SK-N-SH (cell line): ENCODE measurements at regions not wholly inside any gene's neighbourhood (a gene's known extent, or its start where the extent isn't known, plus 50 kb on each side); places are given as distances from the start of the nearest gene placed in this dataset.

ENCODE experiments used
- CTCF ChIA-PET: fragments of 300-600, 350-600 bp; formaldehyde crosslinking; extraction: SDS; loops from one replicate; lab custom pipeline; 2021; lab: Yijun Ruan, JAX
- POLR2A ChIA-PET: fragments of 350-600 bp; sonication (Branson Sonifier 250); formaldehyde crosslinking; extraction: SDS; loops from one replicate; lab custom pipeline; 2020; ENCODE audit warnings: antibody characterized with exemption, inconsistent platforms; lab: Yijun Ruan, JAX
- DNase-seq: peaks from one replicate; pipeline ENCODE4 v3.0.0; 2012
- H2AFZ ChIP-seq: fragments of 200-600 bp; sonication (generic); 2 replicates; pipeline ENCODE4 v1.8.1; 2016; ENCODE audit warnings: antibody characterized with exemption, mild to moderate bottlenecking, low read depth
- H3F3A ChIP-seq: fragments of 200-600 bp; sonication (generic); replicated peaks from 2 replicates; pipeline ENCODE3; 2016; ENCODE audit warnings: antibody characterized with exemption, mild to moderate bottlenecking; ENCODE audit not compliant: insufficient read depth
- H3K27ac ChIP-seq, 2 experiments: fragments of 200-500 bp in 1 of 2; fragments of 200-600 bp in 1 of 2; sonication (Bioruptor generic) in 1 of 2; sonication (generic), shearing (Covaris generic) in 1 of 2; 2 replicates each; pipeline versions ENCODE4 v1.5.1 to v1.6.1; 2014 to 2016; ENCODE audit warnings: low read depth in 2 of 2, inconsistent platforms in 1 of 2, low read length in 1 of 2, mild to moderate bottlenecking in 1 of 2, mixed read lengths in 1 of 2
- H3K27me3 ChIP-seq: fragments of 200-600 bp; sonication (generic), shearing (Covaris generic); 2 replicates; pipeline ENCODE4 v1.6.1; 2016; ENCODE audit warnings: mixed run types; ENCODE audit not compliant: insufficient read depth
- H3K36me3 ChIP-seq, 2 experiments: fragments of 200-500 bp in 1 of 2; fragments of 200-600 bp in 1 of 2; sonication (Bioruptor generic) in 1 of 2; sonication (generic) in 1 of 2; replicated peaks in 1 of 2; 2 replicates each; pipeline versions ENCODE3 to v1.5.1; 2014 to 2016; ENCODE audit warnings: low read length in 1 of 2, mild to moderate bottlenecking in 1 of 2; ENCODE audit not compliant: insufficient read depth in 2 of 2, control insufficient read depth in 1 of 2
- H3K4me1 ChIP-seq, 2 experiments: fragments of 200-500 bp in 1 of 2; fragments of 200-600 bp in 1 of 2; sonication (Bioruptor generic) in 1 of 2; sonication (generic), shearing (Covaris generic) in 1 of 2; 2 replicates each; pipeline versions ENCODE4 v1.5.1 to v1.6.1; 2014 to 2016; ENCODE audit warnings: low read depth in 1 of 2, low read length in 1 of 2, mixed run types in 1 of 2; ENCODE audit not compliant: insufficient read depth in 2 of 2, control insufficient read depth in 1 of 2
- H3K4me2 ChIP-seq: fragments of 200-600 bp; sonication (generic), shearing (Covaris generic); 2 replicates; pipeline ENCODE4 v1.6.1; 2017; ENCODE audit warnings: mixed run types
- H3K4me3 ChIP-seq, 2 experiments: fragments of 200-500 bp in 1 of 2; fragments of 200-600 bp in 1 of 2; sonication (Bioruptor generic) in 1 of 2; sonication (generic), shearing (Covaris generic) in 1 of 2; 2 replicates each; pipeline versions ENCODE4 v1.5.1 to v1.8.1; 2014 to 2016; ENCODE audit warnings: low read depth in 2 of 2, inconsistent platforms in 1 of 2, low read length in 1 of 2, mild to moderate bottlenecking in 1 of 2, mixed read lengths in 1 of 2, moderate library complexity in 1 of 2
- H3K79me2 ChIP-seq: fragments of 200-600 bp; sonication (generic); 2 replicates; pipeline ENCODE4 v1.8.1; 2017; ENCODE audit warnings: mild to moderate bottlenecking; ENCODE audit not compliant: insufficient read depth
- H3K9ac ChIP-seq: fragments of 200-600 bp; sonication (generic); 2 replicates; pipeline ENCODE4 v1.6.1; 2017; ENCODE audit warnings: mixed run types
- H3K9me2 ChIP-seq: fragments of 200-600 bp; sonication (generic); 2 replicates; pipeline ENCODE4 v1.6.1; 2017; ENCODE audit warnings: mixed run types
- H3K9me3 ChIP-seq: fragments of 200-600 bp; sonication (generic); 2 replicates; pipeline ENCODE4 v1.6.1; 2017; ENCODE audit warnings: mixed run types, mild to moderate bottlenecking, moderate library complexity
- H4K20me1 ChIP-seq: fragments of 200-600 bp; sonication (generic); 2 replicates; pipeline ENCODE4 v1.6.1; 2017; ENCODE audit warnings: mild to moderate bottlenecking, mixed run types; ENCODE audit not compliant: insufficient read depth
- CHD2 ChIP-seq: fragments of 150-350 bp; IDR thresholded peaks from 2 replicates; pipeline ENCODE4 v1.6.1; 2018; ENCODE audit warnings: low read length; ENCODE audit not compliant: partially characterized antibody
- ELF1 ChIP-seq: IDR thresholded peaks from 2 replicates; pipeline ENCODE4 v1.4.0; 2012
- EP300 ChIP-seq, 2 experiments: IDR thresholded peaks; 2 replicates each; pipeline versions ENCODE4 v1.4.0 to v1.6.1; 2012; ENCODE audit warnings: borderline replicate concordance in 1 of 2, low read depth in 1 of 2, low read length in 1 of 2
- EZH2phosphoT487 ChIP-seq: fragments of 200-600 bp; sonication (generic); IDR thresholded peaks from 2 replicates; pipeline ENCODE4 v1.6.1; 2017; ENCODE audit warnings: low read depth, mixed run types, mild to moderate bottlenecking, antibody characterized with exemption, moderate library complexity, borderline replicate concordance
- FOXJ3 ChIP-seq: sonication (generic); formaldehyde crosslinking; IDR thresholded peaks from 2 replicates; pipeline ENCODE4 v1.5.1; 2020; ENCODE audit warnings: mild to moderate bottlenecking, missing genetic modification reagents
- FOXM1 ChIP-seq: IDR thresholded peaks from 2 replicates; pipeline ENCODE4 v1.4.0; 2012; ENCODE audit warnings: low read depth, mild to moderate bottlenecking
- GABPA ChIP-seq: IDR thresholded peaks from 2 replicates; pipeline ENCODE4 v1.4.0; 2012; ENCODE audit warnings: low read depth, mild to moderate bottlenecking
- GATA2 ChIP-seq: sonication (generic); formaldehyde crosslinking; IDR thresholded peaks from 2 replicates; pipeline ENCODE4 v1.5.0; 2020; ENCODE audit warnings: mild to moderate bottlenecking, missing genetic modification reagents
- IRF3 ChIP-seq: fragments of 150-350 bp; IDR thresholded peaks from 2 replicates; pipeline ENCODE4 v1.6.1; 2016; ENCODE audit warnings: mild to moderate bottlenecking, low read depth, low read length
- JUND ChIP-seq: IDR thresholded peaks from 2 replicates; pipeline ENCODE4 v1.4.0; 2012
- MAX ChIP-seq: IDR thresholded peaks from 2 replicates; pipeline ENCODE4 v1.4.0; 2012; ENCODE audit warnings: low read depth
- MEF2A ChIP-seq: IDR thresholded peaks from 2 replicates; pipeline ENCODE4 v1.4.0; 2012; ENCODE audit warnings: low read depth, borderline replicate concordance
- NFIC ChIP-seq: IDR thresholded peaks from 2 replicates; pipeline ENCODE4 v1.4.0; 2012; ENCODE audit warnings: borderline replicate concordance
- POLR2AphosphoS5 ChIP-seq: IDR thresholded peaks from 2 replicates; pipeline ENCODE4 v1.6.1; 2012; ENCODE audit warnings: low read depth, low read length
- RAD21 ChIP-seq: IDR thresholded peaks from 2 replicates; pipeline ENCODE4 v1.6.1; 2012; ENCODE audit warnings: mild to moderate bottlenecking, low read length
- RFX5 ChIP-seq: IDR thresholded peaks from 2 replicates; pipeline ENCODE4 v1.6.1; 2012; ENCODE audit warnings: mild to moderate bottlenecking, improper control_type of control experiment, low read length
- RXRA ChIP-seq: IDR thresholded peaks from 2 replicates; pipeline ENCODE4 v1.4.0; 2012; ENCODE audit warnings: low read depth, mild to moderate bottlenecking, borderline replicate concordance
- SMC3 ChIP-seq: IDR thresholded peaks from 2 replicates; pipeline ENCODE4 v1.6.1; 2012; ENCODE audit warnings: low read depth, low read length, improper control_type of control experiment
- TEAD4 ChIP-seq: IDR thresholded peaks from 2 replicates; pipeline ENCODE4 v1.4.0; 2012; ENCODE audit warnings: mild to moderate bottlenecking, borderline replicate concordance; ENCODE audit not compliant: insufficient read depth
- YY1 ChIP-seq: IDR thresholded peaks from 2 replicates; pipeline ENCODE4 v1.4.0; 2012; ENCODE audit warnings: low read depth, mild to moderate bottlenecking
- WGBS: methylation state at CpG from one replicate; pipeline ENCODE4 v1.1.6; 2017; ENCODE audit warnings: low lambda C conversion rate; 5-methylcytosine and 5-hydroxymethylcytosine counted together
- TF ChIP-seq, protein P1 (sequence below): IDR thresholded peaks from 2 replicates; pipeline ENCODE4; 2012
- TF ChIP-seq, protein P2 (sequence below): fragments of 200-600 bp; sonication (generic); IDR thresholded peaks from 2 replicates; pipeline ENCODE4 v1.6.1; 2017; ENCODE audit warnings: antibody characterized with exemption, mild to moderate bottlenecking, moderate library complexity
- TF ChIP-seq, protein P3 (sequence below): IDR thresholded peaks from 2 replicates; pipeline ENCODE4 v1.6.1; 2012; ENCODE audit warnings: mild to moderate bottlenecking, low read depth, low read length, moderate library complexity

DNA sequence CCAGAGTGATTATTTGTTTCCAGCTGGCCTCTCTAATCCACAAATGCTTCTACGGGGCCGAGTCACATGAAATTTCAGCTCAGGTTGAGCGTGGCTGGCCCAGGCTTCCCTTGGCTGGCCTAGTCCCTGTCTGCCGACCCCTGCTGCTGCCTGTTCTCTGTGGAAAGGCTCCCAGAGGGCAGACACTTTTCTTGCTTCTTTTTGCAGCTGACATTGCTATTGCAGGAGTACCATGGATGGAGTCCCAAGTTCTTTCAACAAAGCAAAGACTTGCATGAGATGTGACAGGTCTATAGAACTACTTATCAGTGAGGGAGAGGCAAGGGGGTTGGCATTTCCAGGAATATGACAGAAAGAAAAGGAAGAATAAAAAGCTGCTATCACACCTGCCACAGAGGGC lies 287.4 kb upstream of the ARRDC3 start:
- no peak for TF ChIP-seq SMC3
- no peak for TF ChIP-seq RXRA
- no peak for TF ChIP-seq POLR2AphosphoS5
- no peak for TF ChIP-seq JUND
- no peak for TF ChIP-seq FOXM1
- TF ChIP-seq RFX5: no peak
- TF ChIP-seq TEAD4: no peak
- TF ChIP-seq, protein P1, sequence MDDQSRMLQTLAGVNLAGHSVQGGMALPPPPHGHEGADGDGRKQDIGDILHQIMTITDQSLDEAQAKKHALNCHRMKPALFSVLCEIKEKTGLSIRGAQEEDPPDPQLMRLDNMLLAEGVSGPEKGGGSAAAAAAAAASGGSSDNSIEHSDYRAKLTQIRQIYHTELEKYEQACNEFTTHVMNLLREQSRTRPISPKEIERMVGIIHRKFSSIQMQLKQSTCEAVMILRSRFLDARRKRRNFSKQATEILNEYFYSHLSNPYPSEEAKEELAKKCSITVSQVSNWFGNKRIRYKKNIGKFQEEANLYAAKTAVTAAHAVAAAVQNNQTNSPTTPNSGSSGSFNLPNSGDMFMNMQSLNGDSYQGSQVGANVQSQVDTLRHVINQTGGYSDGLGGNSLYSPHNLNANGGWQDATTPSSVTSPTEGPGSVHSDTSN: no peak
- TF ChIP-seq EP300 (IDR thresholded peaks at IDR 0.05; ENCODE audit: borderline replicate concordance in 1 of 2, low read depth in 1 of 2, low read length in 1 of 2): no peak
- TF ChIP-seq EZH2phosphoT487: no peak
- TF ChIP-seq GABPA: no peak
- TF ChIP-seq RAD21: no peak
- no peak for TF ChIP-seq FOXJ3
- no peak for TF ChIP-seq IRF3
- TF ChIP-seq ELF1: no peak
- no peak for TF ChIP-seq YY1
- TF ChIP-seq CHD2: no peak
- no peak for TF ChIP-seq MEF2A
- no peak for TF ChIP-seq NFIC
- peaks cover 4% of the 10 kb centered on the region for H3F3A ChIP-seq
- no peaks in the 10 kb centered on the region for H3K79me2 ChIP-seq
- H3K9me3 ChIP-seq: no peaks in the 10 kb centered on the region
- H2AFZ ChIP-seq: no peak overlapping the region
- no peaks in the 10 kb centered on the region for H3K36me3 ChIP-seq
- H3K4me1 ChIP-seq: no peaks in the 10 kb centered on the region
- H4K20me1 ChIP-seq: no peaks in the 10 kb centered on the region
- ChIA-PET CTCF (no interaction called here), POLR2A (no interaction called here)
- H3K27ac ChIP-seq: no peak overlapping the region
- H3K27me3 ChIP-seq: no peaks in the 10 kb centered on the region
- 85% methylated on average over 4 of the region's 4 CpGs for WGBS
- no peak overlapping the region for H3K4me2 ChIP-seq
- H3K4me3 ChIP-seq: no peak overlapping the region
- no peak for DNase-seq
- no peak overlapping the region for H3K9ac ChIP-seq
- H3K9me2 ChIP-seq: no peaks in the 10 kb centered on the region

GRCh38 chr5:91670122-91670521 lies 287.0 kb upstream of the ARRDC3 start:
- no peak overlapping the region for H3K27ac ChIP-seq
- no peaks in the 10 kb centered on the region for H3K4me1 ChIP-seq
- H3K9me3 ChIP-seq: no peaks in the 10 kb centered on the region
- no peak overlapping the region for H3K4me3 ChIP-seq
- whole genome bisulfite sequencing: 84% methylated on average over 2 of the region's 2 CpGs
- no peak for DNase-seq
- H3K9ac ChIP-seq: no peak overlapping the region
- H3K36me3 ChIP-seq: no peaks in the 10 kb centered on the region
- H3K79me2 ChIP-seq: no peaks in the 10 kb centered on the region
- no peaks in the 10 kb centered on the region for H4K20me1 ChIP-seq
- H3K4me2 ChIP-seq: no peak overlapping the region
- CTCF ChIA-PET: no interaction called here
- H3F3A ChIP-seq: no peaks in the 10 kb centered on the region
- no peaks in the 10 kb centered on the region for H3K27me3 ChIP-seq
- POLR2A ChIA-PET: no interaction called here
- no peak overlapping the region for H2AFZ ChIP-seq
- no peaks in the 10 kb centered on the region for H3K9me2 ChIP-seq
- TF ChIP-seq GATA2 (CRISPR knock-in tag): no peak
- TF ChIP-seq NFIC: no peak
- TF ChIP-seq, protein P2, sequence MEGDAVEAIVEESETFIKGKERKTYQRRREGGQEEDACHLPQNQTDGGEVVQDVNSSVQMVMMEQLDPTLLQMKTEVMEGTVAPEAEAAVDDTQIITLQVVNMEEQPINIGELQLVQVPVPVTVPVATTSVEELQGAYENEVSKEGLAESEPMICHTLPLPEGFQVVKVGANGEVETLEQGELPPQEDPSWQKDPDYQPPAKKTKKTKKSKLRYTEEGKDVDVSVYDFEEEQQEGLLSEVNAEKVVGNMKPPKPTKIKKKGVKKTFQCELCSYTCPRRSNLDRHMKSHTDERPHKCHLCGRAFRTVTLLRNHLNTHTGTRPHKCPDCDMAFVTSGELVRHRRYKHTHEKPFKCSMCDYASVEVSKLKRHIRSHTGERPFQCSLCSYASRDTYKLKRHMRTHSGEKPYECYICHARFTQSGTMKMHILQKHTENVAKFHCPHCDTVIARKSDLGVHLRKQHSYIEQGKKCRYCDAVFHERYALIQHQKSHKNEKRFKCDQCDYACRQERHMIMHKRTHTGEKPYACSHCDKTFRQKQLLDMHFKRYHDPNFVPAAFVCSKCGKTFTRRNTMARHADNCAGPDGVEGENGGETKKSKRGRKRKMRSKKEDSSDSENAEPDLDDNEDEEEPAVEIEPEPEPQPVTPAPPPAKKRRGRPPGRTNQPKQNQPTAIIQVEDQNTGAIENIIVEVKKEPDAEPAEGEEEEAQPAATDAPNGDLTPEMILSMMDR: no peak
- TF ChIP-seq RXRA: no peak
- no peak for TF ChIP-seq EZH2phosphoT487
- TF ChIP-seq CHD2: no peak
- no peak for TF ChIP-seq GABPA
- no peak for TF ChIP-seq ELF1
- TF ChIP-seq, protein P3, sequence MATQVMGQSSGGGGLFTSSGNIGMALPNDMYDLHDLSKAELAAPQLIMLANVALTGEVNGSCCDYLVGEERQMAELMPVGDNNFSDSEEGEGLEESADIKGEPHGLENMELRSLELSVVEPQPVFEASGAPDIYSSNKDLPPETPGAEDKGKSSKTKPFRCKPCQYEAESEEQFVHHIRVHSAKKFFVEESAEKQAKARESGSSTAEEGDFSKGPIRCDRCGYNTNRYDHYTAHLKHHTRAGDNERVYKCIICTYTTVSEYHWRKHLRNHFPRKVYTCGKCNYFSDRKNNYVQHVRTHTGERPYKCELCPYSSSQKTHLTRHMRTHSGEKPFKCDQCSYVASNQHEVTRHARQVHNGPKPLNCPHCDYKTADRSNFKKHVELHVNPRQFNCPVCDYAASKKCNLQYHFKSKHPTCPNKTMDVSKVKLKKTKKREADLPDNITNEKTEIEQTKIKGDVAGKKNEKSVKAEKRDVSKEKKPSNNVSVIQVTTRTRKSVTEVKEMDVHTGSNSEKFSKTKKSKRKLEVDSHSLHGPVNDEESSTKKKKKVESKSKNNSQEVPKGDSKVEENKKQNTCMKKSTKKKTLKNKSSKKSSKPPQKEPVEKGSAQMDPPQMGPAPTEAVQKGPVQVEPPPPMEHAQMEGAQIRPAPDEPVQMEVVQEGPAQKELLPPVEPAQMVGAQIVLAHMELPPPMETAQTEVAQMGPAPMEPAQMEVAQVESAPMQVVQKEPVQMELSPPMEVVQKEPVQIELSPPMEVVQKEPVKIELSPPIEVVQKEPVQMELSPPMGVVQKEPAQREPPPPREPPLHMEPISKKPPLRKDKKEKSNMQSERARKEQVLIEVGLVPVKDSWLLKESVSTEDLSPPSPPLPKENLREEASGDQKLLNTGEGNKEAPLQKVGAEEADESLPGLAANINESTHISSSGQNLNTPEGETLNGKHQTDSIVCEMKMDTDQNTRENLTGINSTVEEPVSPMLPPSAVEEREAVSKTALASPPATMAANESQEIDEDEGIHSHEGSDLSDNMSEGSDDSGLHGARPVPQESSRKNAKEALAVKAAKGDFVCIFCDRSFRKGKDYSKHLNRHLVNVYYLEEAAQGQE: no peak
- no peak for TF ChIP-seq MAX
- TF ChIP-seq FOXJ3: no peak
